EL (cell line): ENCODE measurements at regions not wholly inside any gene's neighbourhood (a gene's known extent, or its start where the extent isn't known, plus 50 kb on each side); places are given as distances from the start of the nearest gene placed in this dataset.

Experiments used
- DNase-seq: peaks from one replicate; pipeline ENCODE4 v3.0.0-alpha.2; 2016

DNA sequence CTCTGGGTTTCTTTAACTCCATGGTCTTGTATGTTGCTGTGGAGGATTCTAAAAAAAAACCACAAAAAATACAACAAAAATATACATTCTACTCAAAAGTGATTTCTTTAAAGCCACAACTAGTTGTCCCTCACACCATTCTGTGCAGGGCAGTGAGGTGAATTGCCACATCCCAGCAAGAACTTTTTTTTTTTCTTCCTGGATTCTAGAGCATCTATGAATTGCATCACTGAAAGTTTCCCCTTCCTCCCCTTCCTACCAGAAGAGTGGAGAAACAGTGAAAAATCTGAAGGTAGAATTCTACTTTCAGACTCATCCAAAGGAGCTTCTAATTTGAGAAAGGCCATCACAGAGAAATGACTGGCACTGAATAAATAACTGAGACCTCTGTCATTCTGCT, 395.3 kb downstream of the AEBP2 start:
- DNase-seq, result no peak

DNA sequence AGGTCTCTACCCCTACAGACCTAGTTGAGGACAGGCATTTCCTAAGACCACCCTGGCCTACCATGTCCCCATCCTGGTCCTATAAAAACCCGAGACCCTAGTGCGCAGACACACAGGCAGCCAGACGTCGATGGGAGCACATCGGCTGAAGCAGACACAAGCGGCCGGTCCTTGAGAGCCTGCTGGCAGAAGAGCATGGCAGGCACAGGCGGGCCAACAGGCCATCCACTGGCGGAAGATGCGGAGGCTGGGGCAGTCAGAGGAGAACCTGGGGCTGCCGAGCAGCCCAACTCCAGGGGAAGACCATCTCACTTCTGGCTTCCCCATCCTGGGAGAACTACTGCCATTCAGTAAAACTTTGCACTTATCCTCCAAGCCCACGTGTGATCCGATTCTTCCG, 396.8 kb downstream of the AEBP2 start:
- DNase-seq, result no peak

- DNase-seq, result no peak
These were observed 397.2 kb downstream of the AEBP2 start for GRCh38 chr12:19836456-19836855.

- no peak for DNase-seq
These were observed 398.3 kb downstream of the AEBP2 start for GRCh38 chr12:19837543-19837942.

DNA sequence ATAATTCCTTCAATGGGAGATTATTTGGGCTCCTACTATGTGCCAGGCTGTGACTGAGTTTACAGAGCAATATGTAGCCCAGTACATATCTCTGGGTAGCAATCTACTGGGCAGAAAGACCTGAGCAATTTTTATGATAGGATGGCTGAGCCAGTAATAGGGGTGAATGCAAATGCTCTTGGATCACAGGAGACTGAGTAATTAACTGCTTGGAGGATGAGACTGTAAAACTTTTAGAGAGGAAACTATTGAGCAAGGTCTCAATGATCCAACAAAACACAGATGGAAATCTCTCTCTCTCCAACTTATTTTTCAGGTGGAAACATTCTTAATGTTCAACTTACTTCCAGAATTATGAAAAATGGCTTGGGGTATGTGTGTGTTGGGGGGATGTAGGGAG, 402.2 kb downstream of the AEBP2 start:
- peak; percentile 7 for DNase-seq

DNA sequence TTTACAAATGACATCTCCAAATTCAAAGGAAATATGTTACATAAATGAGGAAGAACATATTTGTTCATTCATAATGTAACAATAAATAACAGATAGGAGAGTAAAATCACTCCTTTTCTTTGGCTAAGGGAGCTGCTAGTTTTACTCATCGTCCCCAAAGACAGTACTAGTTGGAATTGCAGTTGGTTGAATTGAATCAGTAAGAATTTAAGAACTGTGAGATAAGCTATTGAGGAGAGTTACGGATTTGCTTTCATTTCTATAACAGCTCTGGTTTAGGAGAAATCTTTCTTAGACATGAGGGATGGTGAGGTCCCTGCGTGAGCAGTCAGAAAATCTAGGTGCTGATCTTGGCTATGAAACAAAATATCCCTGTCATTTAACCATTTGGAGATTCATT, 402.8 kb downstream of the AEBP2 start:
- DNase-seq, result no peak

GRCh38 chr12:19844224-19844623, 404.9 kb downstream of the AEBP2 start:
- DNase-seq, result no peak

DNA sequence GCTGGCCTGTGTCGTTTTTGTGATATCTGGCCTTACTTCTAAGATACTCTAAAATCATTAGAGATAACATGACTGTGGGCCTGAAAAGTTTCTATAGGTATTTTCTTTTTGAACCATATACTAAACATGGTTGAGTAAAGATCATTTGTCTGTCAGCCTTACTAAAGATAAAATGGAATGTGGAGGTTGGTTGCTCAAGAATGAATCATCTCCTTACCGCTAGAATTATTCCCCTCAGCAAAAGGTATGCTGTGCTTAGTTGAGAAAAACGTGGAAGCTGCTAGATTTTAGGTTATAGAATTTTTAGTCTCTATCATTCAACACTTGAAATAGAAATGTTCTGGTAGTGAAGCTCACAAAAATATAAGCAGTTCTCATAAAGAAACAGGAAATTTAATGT, 407.3 kb downstream of the AEBP2 start:
- DNase-seq, result peak; percentile 69

DNA sequence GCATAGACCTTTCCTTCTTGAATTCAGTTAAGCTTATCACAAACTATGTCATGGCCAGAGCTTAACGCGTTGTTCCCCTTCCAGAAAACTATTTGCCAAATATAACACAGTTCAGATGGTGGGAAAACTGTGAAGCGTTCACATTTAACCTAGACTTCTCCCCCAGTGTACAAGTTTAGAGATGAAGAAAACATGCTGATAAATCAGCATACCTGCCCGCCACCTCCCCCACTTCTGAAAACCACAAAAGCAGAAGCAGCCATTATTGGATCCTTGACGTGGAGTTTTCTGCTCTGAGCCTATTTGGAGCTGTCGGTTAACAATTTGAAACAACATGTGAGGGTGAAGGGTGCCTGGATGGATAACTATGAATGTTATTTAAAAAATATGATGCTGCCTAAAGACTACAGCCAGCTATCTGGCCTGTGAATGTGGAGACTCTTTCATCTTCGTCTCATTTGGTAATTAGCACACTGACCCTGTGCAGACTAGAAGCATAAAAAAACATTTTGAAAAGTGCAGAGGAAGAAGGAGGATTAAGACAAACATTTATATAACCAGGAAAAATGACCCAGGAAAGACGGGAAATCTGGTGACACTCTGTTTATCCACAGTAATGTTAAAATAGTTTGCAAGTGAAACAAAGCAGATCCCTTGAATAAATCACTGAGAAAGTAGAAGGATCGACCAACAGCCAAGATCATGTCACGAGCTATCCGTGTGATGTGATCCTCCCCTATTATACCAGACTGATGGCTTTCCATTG, 408.2 kb downstream of the AEBP2 start:
- no peak for DNase-seq

DNA sequence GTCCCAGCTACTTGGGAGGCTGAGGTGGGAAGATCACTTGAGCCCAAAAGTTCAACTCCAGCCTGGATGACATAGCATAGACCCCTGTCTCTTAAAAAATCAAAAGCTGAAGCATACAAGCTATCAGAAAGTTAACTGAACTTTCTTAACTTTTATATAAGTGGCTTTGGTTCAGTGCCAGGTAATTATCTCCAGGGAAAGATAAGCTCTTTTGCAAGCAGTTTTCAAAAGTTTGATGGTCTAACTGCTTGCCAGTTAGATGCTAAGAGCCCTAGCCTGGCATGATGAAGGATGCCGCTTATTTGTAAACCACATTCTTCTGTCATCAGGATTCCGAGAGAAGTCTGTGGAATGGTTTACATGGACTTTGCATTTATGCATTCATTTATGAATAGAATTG, 409.1 kb downstream of the AEBP2 start:
- DNase-seq, result no peak

DNA sequence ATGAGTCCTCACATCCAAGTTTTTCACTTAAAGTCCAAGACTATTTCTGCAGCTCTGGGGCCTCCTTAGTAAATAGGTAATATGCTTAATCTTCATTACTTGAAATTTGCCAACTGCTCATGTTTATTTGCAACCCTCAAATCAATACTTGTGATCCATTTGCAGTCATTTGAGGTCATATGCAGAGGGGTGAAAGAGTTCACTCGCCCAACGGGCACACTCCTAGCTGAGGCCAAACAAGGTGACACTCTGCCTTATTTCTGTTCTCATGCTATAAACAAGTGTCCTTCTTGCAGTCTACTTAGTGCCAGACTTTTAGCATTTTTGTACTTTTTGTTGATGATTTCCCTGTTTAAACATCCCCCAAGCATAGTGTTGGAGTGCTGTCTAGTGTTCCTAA, 409.9 kb downstream of the AEBP2 start:
- no peak for DNase-seq

- DNase-seq, result peak; percentile 19
These were observed 411.2 kb downstream of the AEBP2 start for GRCh38 chr12:19850346-19851065.

DNA sequence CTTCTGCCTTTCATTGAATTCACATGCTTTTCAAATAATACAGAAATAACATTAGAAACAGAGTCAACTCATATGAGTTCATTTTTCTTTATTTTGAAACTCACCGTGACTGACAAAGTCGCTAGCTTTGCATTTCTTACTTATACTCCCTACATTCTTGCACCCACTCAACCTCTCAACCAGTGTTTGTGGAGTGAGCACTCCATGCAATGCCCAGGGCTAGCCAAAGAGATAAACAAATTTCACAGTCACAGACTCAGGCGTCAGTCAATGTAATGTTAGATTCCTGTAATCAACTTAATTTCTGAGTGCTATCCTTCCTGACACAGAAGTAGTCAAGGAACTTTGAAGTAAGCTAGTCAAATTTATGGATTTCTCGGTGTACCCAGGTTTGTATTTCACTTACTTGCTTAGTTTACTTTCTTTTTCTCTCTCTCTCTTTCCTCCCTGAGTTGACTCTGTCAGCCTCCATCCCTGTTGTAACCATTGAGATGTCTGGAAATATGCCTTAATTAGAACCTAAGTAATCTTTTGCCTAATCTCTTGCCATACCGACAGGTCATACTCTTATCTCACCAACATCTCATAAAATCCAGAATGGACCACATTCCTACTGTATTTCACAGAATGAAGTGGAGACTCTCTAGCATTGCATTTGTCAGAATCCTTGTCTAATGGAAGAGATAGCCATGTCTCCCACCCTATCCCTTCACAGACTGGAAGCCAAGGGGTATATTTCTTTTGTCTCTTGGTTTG, 413.0 kb downstream of the AEBP2 start:
- DNase-seq, result peak; percentile 9

DNA sequence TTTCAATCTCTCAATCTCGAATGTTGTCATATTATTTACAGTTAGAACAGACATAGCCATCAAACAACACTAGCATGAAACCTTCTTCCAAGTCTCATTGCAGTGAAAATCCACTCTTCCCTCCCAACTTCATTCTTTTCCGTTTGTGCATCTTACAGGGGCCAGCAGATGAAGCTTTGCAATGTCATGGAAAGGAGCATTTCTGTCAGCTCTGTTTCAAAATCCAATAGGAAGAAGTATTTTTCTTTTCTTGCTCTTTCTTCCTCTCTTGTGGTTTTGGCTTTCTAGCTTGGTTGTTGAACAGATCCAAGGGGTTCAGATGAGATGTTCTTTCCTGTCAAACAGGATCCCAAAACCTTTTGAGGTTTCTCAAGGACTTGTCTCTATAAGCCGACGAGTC, 416.6 kb downstream of the AEBP2 start:
- DNase-seq, result no peak

DNA sequence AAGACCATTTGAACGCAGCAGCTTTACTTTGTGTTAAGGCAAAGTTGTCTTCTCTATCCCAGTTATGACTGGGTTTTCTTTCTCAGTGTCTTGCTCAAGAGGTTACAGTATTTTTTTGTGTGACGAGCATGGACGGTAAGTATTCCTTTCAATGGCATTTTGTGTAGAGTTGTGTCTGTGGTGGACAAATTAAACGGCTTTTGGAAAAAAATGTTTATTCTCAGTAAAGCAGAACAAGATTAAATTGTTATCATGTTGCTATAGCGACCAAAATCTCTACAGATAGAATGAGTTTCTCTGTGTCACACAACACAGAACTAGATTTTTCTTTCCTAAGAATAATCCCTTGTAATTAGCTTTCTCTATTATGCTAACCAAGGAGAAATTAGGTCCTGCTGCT, 417.1 kb downstream of the AEBP2 start:
- no peak for DNase-seq

- no peak for DNase-seq
These were observed 417.9 kb downstream of the AEBP2 start for GRCh38 chr12:19857204-19857603.

DNA sequence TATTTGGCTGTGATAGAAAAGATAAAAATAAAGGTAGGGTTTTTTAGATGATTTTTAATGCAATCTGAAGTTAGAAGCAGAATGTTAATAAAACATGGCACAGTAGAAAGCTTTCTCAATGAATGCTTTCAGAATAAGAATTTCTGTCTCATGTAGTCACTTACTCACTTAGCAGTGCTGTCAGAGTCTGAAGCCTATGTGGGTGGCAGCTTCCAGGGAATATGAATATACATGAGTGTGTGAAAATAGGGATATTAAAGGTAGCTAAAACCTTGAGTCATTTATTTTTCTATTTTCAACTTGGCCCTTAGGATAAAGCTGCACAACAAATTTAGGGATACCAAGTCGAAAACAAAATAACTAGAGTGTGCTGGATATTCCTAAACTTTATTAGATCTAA, 427.9 kb downstream of the AEBP2 start:
- DNase-seq, result no peak

DNA sequence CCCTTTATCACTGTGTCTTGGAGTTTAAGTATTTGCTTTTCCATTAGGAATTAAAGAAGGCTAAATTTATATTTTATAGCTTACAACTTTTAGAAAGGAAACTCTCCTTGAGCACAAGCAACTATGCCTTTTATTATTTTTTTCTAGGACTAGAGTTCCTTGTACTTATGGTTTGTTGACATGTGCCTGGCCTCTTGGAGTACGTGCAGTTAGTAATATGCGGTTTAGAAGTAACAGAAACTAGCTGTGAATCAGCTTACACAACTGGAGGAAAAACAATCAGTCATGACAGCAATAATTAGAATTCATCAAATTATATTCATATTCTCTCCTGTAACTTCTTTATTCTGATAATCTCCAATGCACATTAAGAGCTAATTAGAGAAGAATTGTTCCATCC, 428.7 kb downstream of the AEBP2 start:
- no peak for DNase-seq

- no peak for DNase-seq
These were observed 430.1 kb downstream of the AEBP2 start for GRCh38 chr12:19869413-19869812.

DNA sequence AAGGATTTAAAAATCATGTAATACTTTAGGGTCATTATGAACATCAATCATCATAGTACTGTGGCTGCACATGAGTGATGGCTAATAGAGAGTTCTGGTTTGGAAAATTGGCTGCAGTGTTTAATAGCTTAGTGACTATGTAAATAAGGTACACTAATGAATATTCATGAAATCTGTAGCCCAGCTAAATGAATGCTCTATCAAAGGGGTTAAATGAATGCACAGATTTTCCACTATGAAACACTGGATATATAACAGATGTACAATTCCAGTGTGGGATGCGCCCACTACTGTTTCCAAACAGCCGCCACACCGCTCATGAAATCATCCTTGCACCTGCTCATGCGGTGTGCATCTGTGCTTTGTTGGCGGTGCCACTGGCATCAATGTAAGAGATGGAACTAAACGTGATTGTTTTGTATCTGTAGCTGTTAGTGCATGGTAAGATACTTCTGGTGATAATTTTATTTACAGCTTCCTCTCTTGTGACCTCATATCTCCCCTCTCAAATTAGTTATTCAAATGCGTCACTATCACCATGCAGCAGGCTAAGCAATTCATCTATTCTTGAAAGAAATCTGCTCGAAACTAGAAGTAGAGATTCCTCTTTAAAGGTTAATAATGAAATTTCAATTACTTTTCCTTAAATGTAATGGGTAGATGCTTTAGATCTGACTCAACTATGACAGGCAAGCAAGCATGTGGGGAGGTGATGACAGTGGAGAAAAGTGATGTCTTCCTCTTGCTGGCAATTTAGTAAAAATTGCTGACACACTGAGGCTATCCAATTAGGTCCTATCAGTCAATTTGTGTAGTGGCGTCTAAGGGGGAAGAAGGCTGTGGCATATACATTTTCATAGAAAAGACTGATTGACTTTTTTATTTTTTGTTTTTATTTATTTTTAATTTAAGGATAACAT, 433.6 kb downstream of the AEBP2 start:
- peak; percentile 14 for DNase-seq

GRCh38 chr12:19880076-19880475, 440.8 kb downstream of the AEBP2 start:
- DNase-seq, result no peak

GRCh38 chr12:19880721-19881120, 441.4 kb downstream of the AEBP2 start:
- DNase-seq, result no peak

- no peak for DNase-seq
These were observed 443.1 kb downstream of the AEBP2 start for GRCh38 chr12:19882346-19882745.
